ENCODE measurements at regions not wholly inside any gene's neighbourhood (a gene's known extent, or its start where the extent isn't known, plus 50 kb on each side); places are given as distances from the start of the nearest gene placed in this dataset.

DNA sequence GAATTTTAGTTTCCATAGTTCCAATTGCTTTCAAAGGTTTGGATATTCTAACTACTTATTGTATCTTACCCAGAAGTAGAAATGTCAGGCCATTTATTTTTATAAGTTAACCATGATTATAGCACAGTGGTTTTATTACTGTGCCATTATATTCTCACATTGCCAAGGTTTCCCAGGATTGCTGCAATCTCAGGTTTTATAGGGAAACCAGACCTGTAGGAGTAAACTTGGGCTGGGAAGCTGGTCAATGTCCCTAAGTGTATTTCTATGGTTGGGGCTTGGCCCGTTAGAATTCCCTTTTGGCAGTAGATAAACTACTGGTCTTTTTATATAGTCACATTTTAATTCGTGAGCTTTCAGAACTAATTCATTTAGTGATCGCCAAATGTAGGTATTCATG, 396.6 kb upstream of the KCNN2 start:
- Mint-ChIP-seq H3K4me3 (no peak overlapping the region), H3K27me3 (ENCODE audit: low read depth) (no peaks in the 10 kb centered on the region), H3K4me1 (peaks cover 7 to 9% of the 10 kb centered on the region in 2 experiments; a peak in 3 of 4 replicates), H3K9me3 (no peaks in the 10 kb centered on the region), H3K36me3 (ENCODE audit: insufficient read depth in 1 of 3, low read depth in 3 of 3) (no peaks in the 10 kb centered on the region), H3K27ac (no peak overlapping the region)
- no CpG with 5 or more reads among the region's 3 CpGs for WGBS (ENCODE audit: extremely low coverage, insufficient read length, low lambda C conversion rate)
- Histone ChIP-seq H3K4ac (ENCODE audit: low read depth, low read length) (no peak overlapping the region), H3K4me1 (ENCODE audit: insufficient read depth, low read length) (no peaks in the 10 kb centered on the region), H3K23me2 (ENCODE audit: insufficient read length, low read depth, low read length, poor library complexity, severe bottlenecking) (no peaks in the 10 kb centered on the region), H3K79me2 (ENCODE audit: insufficient read depth, low read length) (no peaks in the 10 kb centered on the region), H3K27ac (ENCODE audit: insufficient read length, low read depth, low read length) (no peak overlapping the region), H3K9me3 (ENCODE audit: control insufficient read depth, low read depth, low read length) (no peaks in the 10 kb centered on the region), H4K91ac (ENCODE audit: insufficient read length, low read depth, low read length) (no peak overlapping the region), H3K9ac (ENCODE audit: extremely low read depth, insufficient read length, low read length) (no peak overlapping the region), H3K56ac (ENCODE audit: insufficient read length, low read depth, low read length) (no peak overlapping the region), H4K5ac (ENCODE audit: insufficient read length, low read depth, low read length) (no peak overlapping the region), H2AK5ac (ENCODE audit: insufficient read length, low read length) (no peak overlapping the region), H2BK12ac (ENCODE audit: insufficient read length, low read depth, low read length) (no peak overlapping the region), H3K14ac (ENCODE audit: insufficient read depth, low read length) (no peak overlapping the region), H4K8ac (replicated peaks; ENCODE audit: insufficient read length, low read depth, low read length) (no peak overlapping the region), H3K18ac (ENCODE audit: insufficient read length, low read depth, low read length) (no peak overlapping the region), H3K4me2 (ENCODE audit: insufficient read depth, insufficient read length, low read length) (no peak overlapping the region), H2BK15ac (ENCODE audit: low read depth, low read length) (no peak overlapping the region), H4K20me1 (ENCODE audit: control insufficient read depth, insufficient read depth, insufficient read length) (no peaks in the 10 kb centered on the region), H3K27me3 (ENCODE audit: insufficient read depth, low read length) (no peaks in the 10 kb centered on the region), H3K79me1 (ENCODE audit: insufficient read depth, low read depth, low read length, poor library complexity, severe bottlenecking) (no peaks in the 10 kb centered on the region), H3K23ac (ENCODE audit: insufficient read length, low read depth, low read length) (no peak overlapping the region), H2BK5ac (ENCODE audit: insufficient read length, low read length) (no peak overlapping the region), H2BK120ac (ENCODE audit: low read depth, low read length, poor library complexity, severe bottlenecking) (no peak overlapping the region), H2AFZ (ENCODE audit: low read length) (no peak overlapping the region), H3T11ph (ENCODE audit: low read length) (no peak overlapping the region), H2BK20ac (ENCODE audit: low read depth, low read length, poor library complexity, severe bottlenecking) (no peak overlapping the region)
- no peak for DNase-seq
- TF ChIP-seq, protein P1, sequence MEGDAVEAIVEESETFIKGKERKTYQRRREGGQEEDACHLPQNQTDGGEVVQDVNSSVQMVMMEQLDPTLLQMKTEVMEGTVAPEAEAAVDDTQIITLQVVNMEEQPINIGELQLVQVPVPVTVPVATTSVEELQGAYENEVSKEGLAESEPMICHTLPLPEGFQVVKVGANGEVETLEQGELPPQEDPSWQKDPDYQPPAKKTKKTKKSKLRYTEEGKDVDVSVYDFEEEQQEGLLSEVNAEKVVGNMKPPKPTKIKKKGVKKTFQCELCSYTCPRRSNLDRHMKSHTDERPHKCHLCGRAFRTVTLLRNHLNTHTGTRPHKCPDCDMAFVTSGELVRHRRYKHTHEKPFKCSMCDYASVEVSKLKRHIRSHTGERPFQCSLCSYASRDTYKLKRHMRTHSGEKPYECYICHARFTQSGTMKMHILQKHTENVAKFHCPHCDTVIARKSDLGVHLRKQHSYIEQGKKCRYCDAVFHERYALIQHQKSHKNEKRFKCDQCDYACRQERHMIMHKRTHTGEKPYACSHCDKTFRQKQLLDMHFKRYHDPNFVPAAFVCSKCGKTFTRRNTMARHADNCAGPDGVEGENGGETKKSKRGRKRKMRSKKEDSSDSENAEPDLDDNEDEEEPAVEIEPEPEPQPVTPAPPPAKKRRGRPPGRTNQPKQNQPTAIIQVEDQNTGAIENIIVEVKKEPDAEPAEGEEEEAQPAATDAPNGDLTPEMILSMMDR (conservative IDR thresholded peaks at IDR 0.05), result no peak
